ENCODE measurements at regions not wholly inside any gene's neighbourhood (a gene's known extent, or its start where the extent isn't known, plus 50 kb on each side); places are given as distances from the start of the nearest gene placed in this dataset.

GRCh38 chr3:155236473-155236872 is 57.0 kb downstream of the STRIT1 start:
- TF ChIP-seq ATF2 (IDR thresholded peaks at IDR 0.05; ENCODE audit: low read length): no peak
- no peak for TF ChIP-seq ZNF274 (IDR thresholded peaks at IDR 0.05; ENCODE audit: borderline replicate concordance, extremely low read depth, low read length)
- TF ChIP-seq CTCF (IDR thresholded peaks at IDR 0.05; ENCODE audit: control extremely low read depth in 1 of 3, insufficient read depth in 1 of 3, low read depth in 1 of 3, low read length in 3 of 3): no peak
- no peak for TF ChIP-seq POLR2A (IDR thresholded peaks at IDR 0.05; ENCODE audit: control extremely low read depth in 1 of 2, low read depth in 2 of 2, low read length in 2 of 2)
- TF ChIP-seq RAD21 (IDR thresholded peaks at IDR 0.05 in 1 of 2, conservative IDR thresholded peaks at IDR 0.05 in 1 of 2; ENCODE audit: low read depth in 2 of 2, low read length in 2 of 2): no peak
- TF ChIP-seq FOSL1 (IDR thresholded peaks at IDR 0.05; ENCODE audit: insufficient read depth, low read depth, low read length): no peak
- TF ChIP-seq RFX5 (IDR thresholded peaks at IDR 0.05; ENCODE audit: borderline replicate concordance, low read depth, low read length): no peak
- no peak for TF ChIP-seq EZH2 (IDR thresholded peaks at IDR 0.05; ENCODE audit: low read depth, low read length, severe bottlenecking)
- no peak for TF ChIP-seq NANOG (IDR thresholded peaks at IDR 0.05; ENCODE audit: insufficient read depth, low read depth, low read length, poor library complexity, severe bottlenecking)
